SK-N-SH treated with all-trans-retinoic acid at 6 μM for 48 hours (cell line): ENCODE measurements at regions not wholly inside any gene's neighbourhood (a gene's known extent, or its start where the extent isn't known, plus 50 kb on each side); places are given as distances from the start of the nearest gene placed in this dataset.

Experiments
- ARNTL ChIP-seq: fragments of 450-650 bp; formaldehyde crosslinking; IDR thresholded peaks from 2 replicates; pipeline ENCODE4 v1.5.0; 2020; ENCODE audit warnings: low read depth, mild to moderate bottlenecking, moderate library complexity, borderline replicate concordance
- BACH2 ChIP-seq: fragments of 250-450 bp; sonication (Bioruptor Pico); IDR thresholded peaks from 2 replicates; pipeline ENCODE4 v1.9.0; 2021; ENCODE audit warnings: mild to moderate bottlenecking, borderline replicate concordance
- CREB5 ChIP-seq: fragments of 250-450 bp; sonication (Bioruptor Pico); IDR thresholded peaks from 2 replicates; pipeline ENCODE4 v1.5.1; 2020; ENCODE audit warnings: low read depth, mild to moderate bottlenecking, moderate library complexity
- ISL1 ChIP-seq: fragments of 250-450 bp; sonication (Bioruptor Pico); IDR thresholded peaks from 2 replicates; pipeline ENCODE4 v2.1.2; 2022; ENCODE audit warnings: mild to moderate bottlenecking, moderate library complexity
- OSR1 ChIP-seq: fragments of 250-450 bp; sonication (Bioruptor Pico); IDR thresholded peaks from 2 replicates; pipeline ENCODE4 v1.8.0; 2022; ENCODE audit warnings: moderate library complexity, mild to moderate bottlenecking, inconsistent platforms
- RARB ChIP-seq: fragments of 250-450 bp; sonication (Bioruptor Pico); IDR thresholded peaks from 2 replicates; pipeline ENCODE4 v1.8.0; 2021; ENCODE audit warnings: mild to moderate bottlenecking, moderate library complexity
- TCF4 ChIP-seq: fragments of 250-450 bp; sonication (Bioruptor Pico); IDR thresholded peaks from 2 replicates; pipeline ENCODE4 v1.8.0; 2021; ENCODE audit warnings: mild to moderate bottlenecking, moderate library complexity, borderline replicate concordance
- TOX ChIP-seq: fragments of 250-450 bp; sonication (Bioruptor Pico); IDR thresholded peaks from 2 replicates; pipeline ENCODE4 v1.8.0; 2021; ENCODE audit warnings: mild to moderate bottlenecking, moderate library complexity, borderline replicate concordance
- TSHZ2 ChIP-seq: fragments of 250-450 bp; sonication (Bioruptor Pico); IDR thresholded peaks from 2 replicates; pipeline ENCODE4 v1.5.0; 2020; ENCODE audit warnings: mild to moderate bottlenecking, moderate library complexity
- ZC3H10 ChIP-seq: fragments of 250-450 bp; sonication (Bioruptor Pico); IDR thresholded peaks from 2 replicates; pipeline ENCODE4 v1.5.1; 2021; ENCODE audit warnings: mild to moderate bottlenecking, moderate library complexity
- ZFP3 ChIP-seq: fragments of 250-450 bp; sonication (Bioruptor Pico); IDR thresholded peaks from 2 replicates; pipeline ENCODE4 v1.5.0; 2020; ENCODE audit warnings: mild to moderate bottlenecking, moderate library complexity
- ZNF8 ChIP-seq: fragments of 450-650 bp; formaldehyde crosslinking; IDR thresholded peaks from 2 replicates; pipeline ENCODE4 v1.5.0; 2020; ENCODE audit warnings: mild to moderate bottlenecking, moderate library complexity
- TF ChIP-seq, protein P1 (sequence below): fragments of 250-450 bp; sonication (Bioruptor Pico); IDR thresholded peaks from 2 replicates; pipeline ENCODE4 v1.8.0; 2020; ENCODE audit warnings: mild to moderate bottlenecking, moderate library complexity, borderline replicate concordance

DNA sequence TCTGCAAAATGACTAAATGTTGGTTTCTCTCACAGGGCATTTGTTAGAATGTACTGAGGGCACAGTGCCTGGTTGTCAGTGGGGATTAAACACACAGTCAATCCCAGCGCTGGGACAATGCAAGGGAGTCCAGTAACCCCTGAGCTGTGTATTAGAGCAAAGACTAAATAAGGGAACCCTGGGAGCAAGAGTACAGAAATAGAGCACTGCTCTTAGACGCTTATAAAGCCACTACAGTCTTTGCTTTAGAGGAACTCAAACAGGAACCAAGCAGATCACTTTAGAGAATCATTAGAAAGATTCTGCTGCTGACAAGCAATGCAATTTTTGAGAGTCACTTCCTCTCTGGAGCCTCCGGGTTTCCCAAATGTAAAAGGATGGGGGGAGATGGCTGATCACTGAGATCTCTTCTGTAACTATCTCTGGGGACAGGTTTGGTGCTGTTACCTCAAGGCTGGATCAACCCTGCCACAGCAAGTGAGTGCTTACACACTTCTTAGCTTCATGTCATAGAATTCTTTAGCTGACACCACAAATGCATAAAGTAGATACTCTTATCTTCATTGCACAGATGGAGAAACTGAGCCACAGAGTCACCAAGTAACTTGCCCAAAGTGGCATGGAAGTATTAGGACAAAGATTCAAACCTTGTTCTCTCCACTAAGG is 137.8 kb upstream of the CPEB2 start:
- TF ChIP-seq RARB = no peak
- no peak for TF ChIP-seq TSHZ2 (CRISPR knock-in tag)
- TF ChIP-seq ZC3H10 (CRISPR knock-in tag) = no peak
- no peak for TF ChIP-seq ARNTL (CRISPR knock-in tag)
- no peak for TF ChIP-seq TCF4
- no peak for TF ChIP-seq ISL1 (CRISPR knock-in tag)
- TF ChIP-seq ZFP3 = no peak
- TF ChIP-seq BACH2 (CRISPR knock-in tag) = no peak
- TF ChIP-seq OSR1 (CRISPR knock-in tag) = no peak
- TF ChIP-seq, protein P1, sequence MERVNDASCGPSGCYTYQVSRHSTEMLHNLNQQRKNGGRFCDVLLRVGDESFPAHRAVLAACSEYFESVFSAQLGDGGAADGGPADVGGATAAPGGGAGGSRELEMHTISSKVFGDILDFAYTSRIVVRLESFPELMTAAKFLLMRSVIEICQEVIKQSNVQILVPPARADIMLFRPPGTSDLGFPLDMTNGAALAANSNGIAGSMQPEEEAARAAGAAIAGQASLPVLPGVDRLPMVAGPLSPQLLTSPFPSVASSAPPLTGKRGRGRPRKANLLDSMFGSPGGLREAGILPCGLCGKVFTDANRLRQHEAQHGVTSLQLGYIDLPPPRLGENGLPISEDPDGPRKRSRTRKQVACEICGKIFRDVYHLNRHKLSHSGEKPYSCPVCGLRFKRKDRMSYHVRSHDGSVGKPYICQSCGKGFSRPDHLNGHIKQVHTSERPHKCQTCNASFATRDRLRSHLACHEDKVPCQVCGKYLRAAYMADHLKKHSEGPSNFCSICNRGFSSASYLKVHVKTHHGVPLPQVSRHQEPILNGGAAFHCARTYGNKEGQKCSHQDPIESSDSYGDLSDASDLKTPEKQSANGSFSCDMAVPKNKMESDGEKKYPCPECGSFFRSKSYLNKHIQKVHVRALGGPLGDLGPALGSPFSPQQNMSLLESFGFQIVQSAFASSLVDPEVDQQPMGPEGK (CRISPR knock-in tag) = no peak
- no peak for TF ChIP-seq TOX (CRISPR knock-in tag)
- TF ChIP-seq CREB5 (CRISPR knock-in tag) = no peak
- no peak for TF ChIP-seq ZNF8 (CRISPR knock-in tag)
